ENCODE measurements at regions not wholly inside any gene's neighbourhood (a gene's known extent, or its start where the extent isn't known, plus 50 kb on each side); places are given as distances from the start of the nearest gene placed in this dataset.

DNA sequence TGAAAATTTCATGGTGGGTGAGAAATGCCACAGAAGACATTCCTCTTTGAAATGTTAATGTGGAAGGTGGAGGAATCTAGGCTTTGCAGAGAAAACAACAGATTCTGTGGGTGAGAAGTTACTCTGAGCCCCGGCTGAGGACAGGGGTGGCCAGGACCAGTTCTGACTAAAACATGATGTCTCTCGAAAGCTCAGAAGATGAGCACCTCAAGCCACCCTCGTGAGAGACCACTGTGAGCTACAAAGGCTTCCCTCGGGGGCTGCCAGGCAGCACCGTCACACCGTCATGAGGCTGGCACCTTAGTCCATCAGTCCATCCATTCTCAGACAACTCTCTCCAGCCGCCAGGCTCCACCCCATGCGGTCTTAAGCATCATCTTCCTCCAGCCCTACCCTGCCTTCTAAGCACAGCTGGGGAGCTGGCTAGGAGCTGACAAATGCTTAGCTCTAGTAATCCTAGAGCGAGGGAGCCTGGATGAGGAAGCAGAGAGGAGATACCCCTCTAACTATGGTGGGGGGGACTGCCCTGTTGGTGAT lies 360.5 kb downstream of the SHANK2 start (continued):
- TF ChIP-seq, protein P1, sequence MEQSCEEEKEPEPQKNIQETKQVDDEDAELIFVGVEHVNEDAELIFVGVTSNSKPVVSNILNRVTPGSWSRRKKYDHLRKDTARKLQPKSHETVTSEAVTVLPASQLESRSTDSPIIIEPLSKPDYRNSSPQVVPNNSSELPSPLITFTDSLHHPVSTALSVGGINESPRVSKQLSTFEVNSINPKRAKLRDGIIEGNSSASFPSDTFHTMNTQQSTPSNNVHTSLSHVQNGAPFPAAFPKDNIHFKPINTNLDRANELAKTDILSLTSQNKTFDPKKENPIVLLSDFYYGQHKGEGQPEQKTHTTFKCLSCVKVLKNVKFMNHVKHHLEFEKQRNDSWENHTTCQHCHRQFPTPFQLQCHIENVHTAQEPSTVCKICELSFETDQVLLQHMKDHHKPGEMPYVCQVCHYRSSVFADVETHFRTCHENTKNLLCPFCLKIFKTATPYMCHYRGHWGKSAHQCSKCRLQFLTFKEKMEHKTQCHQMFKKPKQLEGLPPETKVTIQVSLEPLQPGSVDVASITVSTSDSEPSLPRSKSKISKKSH (CRISPR knock-in tag; IDR thresholded peaks at IDR 0.05; ENCODE audit: borderline replicate concordance): no peak
- TF ChIP-seq MYC (CRISPR knock-in tag; IDR thresholded peaks at IDR 0.05; ENCODE audit: borderline replicate concordance): no peak
- TF ChIP-seq ZFP36L2 (CRISPR knock-in tag; IDR thresholded peaks at IDR 0.05): no peak
- no peak for TF ChIP-seq AGO2 (optimal IDR thresholded peaks at IDR 0.05; ENCODE audit: low read depth, low read length)
- no peak for TF ChIP-seq ZNF207 (IDR thresholded peaks at IDR 0.05; ENCODE audit: borderline replicate concordance)
- no peak for TF ChIP-seq ZNF782 (CRISPR knock-in tag; IDR thresholded peaks at IDR 0.05; ENCODE audit: borderline replicate concordance)
- no peak for TF ChIP-seq ZNF263 (CRISPR knock-in tag; IDR thresholded peaks at IDR 0.05)

DNA sequence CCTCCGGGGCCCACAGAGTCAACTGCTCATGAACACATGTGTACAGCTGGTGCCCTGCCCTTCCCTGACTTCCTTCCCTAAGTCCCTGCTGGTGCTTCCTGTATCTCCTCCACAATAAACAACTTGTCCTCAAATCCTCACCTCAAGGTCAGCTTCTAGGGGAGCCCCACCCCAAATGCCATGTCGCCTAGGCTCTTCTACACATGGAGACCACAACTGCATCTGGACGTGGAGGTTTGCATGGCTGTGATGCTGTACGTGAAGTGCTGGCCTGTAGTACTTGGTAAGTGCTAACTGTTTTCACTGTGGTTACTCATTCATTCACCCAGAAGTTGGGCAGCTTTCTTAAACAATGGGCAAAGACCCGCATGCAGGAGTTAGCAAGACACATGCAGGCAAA lies 359.5 kb downstream of the SHANK2 start:
- Histone ChIP-seq H3K27ac (ENCODE audit: extremely low read length, insufficient read depth, low read length) (no peak overlapping the region), H3K36me3 (replicated peaks in 1 of 2; ENCODE audit: control insufficient read depth in 1 of 2, insufficient read depth in 2 of 2, low read length in 2 of 2) (peaks cover 22 to 71% of the 10 kb centered on the region in 2 experiments), H3K27me3 (ENCODE audit: control insufficient read depth in 1 of 2, insufficient read depth in 2 of 2, low read length in 2 of 2) (no peaks in the 10 kb centered on the region), H3K4me2 (ENCODE audit: low read depth, low read length) (no peak overlapping the region), H3K9ac (ENCODE audit: insufficient read depth, low read depth, low read length) (no peak overlapping the region), H3K4me3 (replicated peaks in 1 of 3; ENCODE audit: insufficient read depth in 1 of 3, low read depth in 2 of 3, low read length in 3 of 3) (no peak overlapping the region), H3K4me1 (ENCODE audit: insufficient read depth, low read length) (no peaks in the 10 kb centered on the region), H4K20me1 (ENCODE audit: insufficient read depth, low read length) (peaks cover 4% of the 10 kb centered on the region; the same call in 1 of the 2 replicates), H2AFZ (ENCODE audit: low read length) (no peak overlapping the region), H3K79me2 (ENCODE audit: insufficient read depth, low read length) (no peaks in the 10 kb centered on the region), H3K9me3 (ENCODE audit: low read length) (no peaks in the 10 kb centered on the region)
- whole genome bisulfite sequencing (ENCODE audit: low lambda C conversion rate): 93% methylated on average over 4 of the region's 5 CpGs
- no peak for FAIRE-seq
- TF ChIP-seq PPARG (CRISPR knock-in tag; conservative IDR thresholded peaks at IDR 0.05): no peak
- peak; percentile 61 for TF ChIP-seq RBM22 (optimal IDR thresholded peaks at IDR 0.05; ENCODE audit: low read length)
- POLR2A ChIA-PET: no interaction called here
- intact Hi-C loops (cut with micrococcal nuclease; ENCODE audit: unreplicated experiment) (no loop called here), in situ Hi-C loops (cut with HindIII; ENCODE audit: extremely low pct_ligation_motif_present, low pct_unique_long_range_greater_than_20kb) (no loop called here)
- DNase-seq (ENCODE audit: low spot score): no peak
- no peak for ATAC-seq
- BruUV-seq (replicated peaks): no TSS peak
- CTCF ChIA-PET (ENCODE audit: low intra/inter-chr PET ratio, low total read pairs): no interaction called here
